Right atrium auricular region (tissue), 2 donors: ENCODE measurements at regions not wholly inside any gene's neighbourhood (a gene's known extent, or its start where the extent isn't known, plus 50 kb on each side); places are given as distances from the start of the nearest gene placed in this dataset.

ENCODE experiments used
- DNase-seq: peaks from one replicate; pipeline ENCODE4 v3.0.0-alpha.2; 2019; ENCODE audit warnings: low spot score
- H3K27ac ChIP-seq, 2 donors: fragments of 200-600 bp; sonication (generic); 1 replicate in 1 of 2; 2 replicates in 1 of 2; pipeline ENCODE4 v1.5.1; 2016 to 2019
- H3K27me3 ChIP-seq, 2 donors: fragments of 200-600 bp; sonication (generic); one replicate each; pipeline versions ENCODE4 v1.5.1 to v1.6.0; 2017 to 2019
- H3K36me3 ChIP-seq: fragments of 200-600 bp; sonication (generic); one replicate; pipeline ENCODE4 v1.5.1; 2016
- H3K4me1 ChIP-seq, 2 donors: fragments of 200-600 bp; sonication (generic); one replicate each; pipeline versions ENCODE4 v1.5.1 to v1.6.0; 2017 to 2019
- H3K4me3 ChIP-seq, 2 donors: fragments of 200-600 bp; sonication (generic); 1 replicate in 1 of 2; 2 replicates in 1 of 2; pipeline ENCODE4 v1.5.1; 2017 to 2019; ENCODE audit warnings: mild to moderate bottlenecking in 1 of 2, moderate library complexity in 1 of 2
- H3K9me3 ChIP-seq, 2 donors: fragments of 200-600 bp; sonication (generic); one replicate each; pipeline ENCODE4 v1.5.1; 2019
- CTCF ChIP-seq, 2 donors: fragments of 200-600 bp; sonication (generic); IDR thresholded peaks; one replicate each; pipeline ENCODE4 v1.5.1; 2019; ENCODE audit warnings: antibody characterized with exemption in 2 of 2

GRCh38 chr14:48973151-48973550 is 613.0 kb downstream of the RPS29 start:
- no peak for TF ChIP-seq CTCF (IDR thresholded peaks at IDR 0.05)
- no peaks in the 10 kb centered on the region for H3K4me1 ChIP-seq
- H3K36me3 ChIP-seq: no peaks in the 10 kb centered on the region
- no peaks in the 10 kb centered on the region for H3K9me3 ChIP-seq
- H3K4me3 ChIP-seq: no peak overlapping the region
- H3K27me3 ChIP-seq: no peaks in the 10 kb centered on the region
- DNase-seq: no peak
- H3K27ac ChIP-seq: no peak overlapping the region

GRCh38 chr14:48970943-48971342 is 615.2 kb downstream of the RPS29 start:
- H3K4me1 ChIP-seq: no peaks in the 10 kb centered on the region
- no peak overlapping the region for H3K4me3 ChIP-seq
- no peak for DNase-seq
- no peak overlapping the region for H3K27ac ChIP-seq
- TF ChIP-seq CTCF (IDR thresholded peaks at IDR 0.05): no peak
- no peaks in the 10 kb centered on the region for H3K9me3 ChIP-seq
- no peaks in the 10 kb centered on the region for H3K36me3 ChIP-seq
- H3K27me3 ChIP-seq: no peaks in the 10 kb centered on the region

- no peaks in the 10 kb centered on the region for H3K4me1 ChIP-seq
- H3K36me3 ChIP-seq: no peaks in the 10 kb centered on the region
- no peaks in the 10 kb centered on the region for H3K9me3 ChIP-seq
- no peak overlapping the region for H3K4me3 ChIP-seq
- no peak for TF ChIP-seq CTCF (IDR thresholded peaks at IDR 0.05)
- no peak overlapping the region for H3K27ac ChIP-seq
- DNase-seq: no peak
- no peaks in the 10 kb centered on the region for H3K27me3 ChIP-seq
Measured at GRCh38 chr14:48967419-48967818, 618.8 kb downstream of the RPS29 start.

- no peak for DNase-seq
- Histone ChIP-seq H3K27me3 (no peaks in the 10 kb centered on the region), H3K27ac (no peak overlapping the region), H3K9me3 (no peaks in the 10 kb centered on the region), H3K4me1 (no peaks in the 10 kb centered on the region), H3K4me3 (no peak overlapping the region), H3K36me3 (no peaks in the 10 kb centered on the region)
- TF ChIP-seq CTCF (IDR thresholded peaks at IDR 0.05): no peak
Measured at GRCh38 chr14:48963231-48963790, 622.9 kb downstream of the RPS29 start.

- no peaks in the 10 kb centered on the region for H3K36me3 ChIP-seq
- no peak for TF ChIP-seq CTCF (IDR thresholded peaks at IDR 0.05)
- no peaks in the 10 kb centered on the region for H3K4me1 ChIP-seq
- no peaks in the 10 kb centered on the region for H3K27me3 ChIP-seq
- no peak for DNase-seq
- H3K9me3 ChIP-seq: no peaks in the 10 kb centered on the region
- H3K4me3 ChIP-seq: no peak overlapping the region
- no peak overlapping the region for H3K27ac ChIP-seq
Measured at GRCh38 chr14:48957486-48957885, 628.7 kb downstream of the RPS29 start.

GRCh38 chr14:48955857-48956256 is 630.3 kb downstream of the RPS29 start:
- Histone ChIP-seq H3K36me3 (no peaks in the 10 kb centered on the region), H3K27me3 (no peaks in the 10 kb centered on the region), H3K4me1 (no peaks in the 10 kb centered on the region), H3K9me3 (no peaks in the 10 kb centered on the region), H3K27ac (no peak overlapping the region), H3K4me3 (no peak overlapping the region)
- no peak for TF ChIP-seq CTCF (IDR thresholded peaks at IDR 0.05)
- DNase-seq: no peak
